ENCODE measurements at regions not wholly inside any gene's neighbourhood (a gene's known extent, or its start where the extent isn't known, plus 50 kb on each side); places are given as distances from the start of the nearest gene placed in this dataset.
"Not testable (repeated sequence)": the region's sequence is repeated elsewhere in the genome, so short reads cannot be mapped to it uniquely, and the experiment has no call there.

DNA sequence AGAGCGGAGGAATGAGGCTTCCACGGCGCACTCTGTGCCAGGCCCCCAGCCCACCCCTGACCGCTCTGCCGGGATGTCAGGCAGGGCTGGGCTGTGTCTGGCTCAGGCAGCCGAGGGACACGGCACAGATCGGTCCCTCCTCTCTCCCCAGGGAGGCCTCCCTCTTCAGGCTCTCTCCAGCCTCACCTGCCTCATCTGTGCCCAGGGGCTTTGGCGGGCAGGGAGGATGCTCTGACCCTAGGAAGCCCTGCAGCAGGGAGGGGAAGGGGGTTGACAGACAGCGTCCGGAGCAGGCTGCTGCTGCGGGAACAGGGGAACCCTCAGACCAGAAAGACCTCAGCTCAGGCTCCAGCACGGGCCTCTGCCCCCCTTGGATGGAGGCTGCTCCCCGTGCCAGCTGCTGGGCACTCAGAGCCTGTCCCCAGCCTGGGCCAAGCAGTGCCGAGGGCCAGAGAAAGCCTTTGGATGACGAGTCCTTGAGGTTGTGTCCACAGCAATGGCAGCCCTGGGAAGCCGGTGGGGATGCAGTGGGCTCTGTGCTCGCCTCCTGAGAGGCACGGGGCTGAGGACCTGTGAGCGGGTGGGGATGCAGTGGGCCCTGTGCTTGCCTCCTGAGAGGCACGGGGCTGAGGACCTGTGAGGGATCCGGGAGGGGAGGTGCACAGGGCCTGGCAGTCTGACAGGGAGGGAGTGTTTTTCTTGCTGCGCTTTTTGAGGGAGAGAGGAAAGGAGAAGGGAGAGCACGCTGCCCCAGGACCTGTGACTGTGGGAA lies 66.9 kb downstream of the FOXL3 start:
- DNase-seq, result no peak

DNA sequence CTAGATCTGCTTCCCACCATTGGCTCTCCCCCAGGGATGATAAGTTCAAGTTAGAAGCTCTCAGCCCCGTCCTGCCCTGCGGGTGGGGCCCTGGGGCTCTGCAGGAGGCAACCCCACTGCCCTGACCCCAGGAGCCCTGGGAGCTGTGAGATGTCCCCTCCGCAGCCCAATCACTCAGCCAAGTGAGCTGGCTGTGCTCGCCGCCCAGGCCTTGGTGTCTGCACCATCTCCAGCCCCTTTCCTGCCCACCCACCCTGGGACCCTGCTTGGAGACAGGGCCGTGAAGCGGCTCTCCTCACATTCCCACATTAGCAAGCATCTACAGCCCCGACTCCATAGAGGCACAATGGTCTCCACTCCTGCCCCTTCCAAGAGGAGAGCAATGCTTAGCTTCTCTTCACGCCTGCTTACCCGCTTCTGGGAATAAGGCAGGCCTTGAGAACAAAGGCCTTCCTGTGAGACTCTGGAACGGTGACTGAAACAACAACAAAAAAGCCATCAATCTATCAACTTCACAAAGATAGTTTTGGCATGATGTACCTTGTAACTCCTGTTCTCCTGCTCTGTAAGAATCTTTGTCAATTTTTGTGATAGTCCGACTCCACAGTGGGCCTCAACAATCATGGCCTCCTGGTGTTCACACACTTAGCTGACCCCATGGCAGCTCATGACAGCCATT lies 67.7 kb downstream of the FOXL3 start:
- DNase-seq, result no peak

DNA sequence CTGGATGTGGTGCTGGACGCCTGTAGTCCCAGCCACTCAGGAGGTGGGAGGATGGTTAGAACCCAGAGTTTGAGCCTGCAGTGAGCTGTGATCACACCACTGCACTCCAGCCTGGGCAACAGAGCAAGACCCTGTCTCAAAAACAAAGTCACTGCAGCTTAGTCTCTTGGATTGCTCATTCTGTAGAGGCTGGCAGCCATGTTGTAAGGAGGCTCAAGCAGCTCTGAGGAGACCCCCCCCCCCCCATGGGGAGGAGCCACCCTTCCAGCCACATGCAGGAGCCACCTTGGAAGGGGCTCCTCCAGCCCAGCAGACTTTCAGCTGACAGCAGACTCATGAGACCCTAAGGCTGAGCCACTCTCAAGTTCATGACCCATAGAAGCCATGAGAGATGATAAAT lies 68.4 kb downstream of the FOXL3 start:
- no peak for DNase-seq

DNA sequence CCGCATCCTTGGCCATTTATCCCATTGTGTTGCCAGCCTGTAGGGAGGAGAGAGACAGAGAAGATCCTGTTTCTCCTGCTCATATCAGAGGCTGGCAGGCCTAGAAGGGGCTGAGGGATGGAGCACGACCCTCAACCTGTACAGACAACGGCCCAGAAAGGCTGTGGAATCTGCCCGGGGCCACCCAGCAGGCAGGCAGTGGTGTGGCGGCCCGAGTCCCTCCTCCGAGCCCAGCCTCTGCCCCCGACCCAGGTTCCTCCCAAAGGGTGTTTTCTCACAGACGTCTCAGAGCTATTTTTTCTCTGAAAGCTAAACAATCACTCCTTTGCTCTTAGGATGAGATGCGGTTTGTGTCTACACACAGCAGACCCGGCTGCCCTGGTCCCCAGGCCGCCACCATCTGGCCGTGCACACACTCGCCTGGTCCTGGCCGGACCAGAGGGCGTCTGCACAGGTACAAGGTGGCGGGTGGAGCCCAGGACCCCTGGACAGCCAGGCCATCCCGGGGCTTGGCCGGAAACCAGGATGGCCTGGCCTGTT lies 69.3 kb downstream of the FOXL3 start:
- DNase-seq, result no peak

DNA sequence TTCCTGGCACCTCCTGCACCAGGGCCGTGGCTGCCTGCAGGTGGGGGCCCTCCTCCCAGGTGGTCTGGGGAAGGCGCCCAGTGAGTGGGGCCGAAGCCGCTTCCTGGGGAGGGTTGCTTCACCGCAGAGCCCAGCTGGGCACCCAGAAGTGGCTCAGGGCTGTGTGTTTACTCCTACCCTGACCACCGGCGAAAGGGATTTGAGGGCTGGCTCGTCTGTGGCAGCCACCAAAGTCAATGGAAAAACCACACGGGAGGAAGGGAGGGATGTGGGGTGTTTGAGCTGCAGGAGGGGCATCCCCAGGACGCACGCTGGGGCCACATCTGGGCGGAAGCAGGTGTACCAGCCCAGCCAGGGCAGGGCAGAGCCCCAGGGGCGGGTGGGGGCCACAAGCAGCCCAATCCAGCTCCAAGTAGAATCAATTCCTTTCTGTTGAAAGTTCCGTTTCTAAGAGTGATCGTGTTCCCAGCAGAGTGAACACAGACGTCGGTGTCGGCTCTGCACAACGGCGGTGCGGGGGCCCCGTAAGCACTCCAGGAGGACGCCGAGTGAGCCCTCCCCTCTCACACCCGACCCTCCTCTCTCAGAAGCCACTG lies 69.9 kb downstream of the FOXL3 start:
- no peak for DNase-seq

DNA sequence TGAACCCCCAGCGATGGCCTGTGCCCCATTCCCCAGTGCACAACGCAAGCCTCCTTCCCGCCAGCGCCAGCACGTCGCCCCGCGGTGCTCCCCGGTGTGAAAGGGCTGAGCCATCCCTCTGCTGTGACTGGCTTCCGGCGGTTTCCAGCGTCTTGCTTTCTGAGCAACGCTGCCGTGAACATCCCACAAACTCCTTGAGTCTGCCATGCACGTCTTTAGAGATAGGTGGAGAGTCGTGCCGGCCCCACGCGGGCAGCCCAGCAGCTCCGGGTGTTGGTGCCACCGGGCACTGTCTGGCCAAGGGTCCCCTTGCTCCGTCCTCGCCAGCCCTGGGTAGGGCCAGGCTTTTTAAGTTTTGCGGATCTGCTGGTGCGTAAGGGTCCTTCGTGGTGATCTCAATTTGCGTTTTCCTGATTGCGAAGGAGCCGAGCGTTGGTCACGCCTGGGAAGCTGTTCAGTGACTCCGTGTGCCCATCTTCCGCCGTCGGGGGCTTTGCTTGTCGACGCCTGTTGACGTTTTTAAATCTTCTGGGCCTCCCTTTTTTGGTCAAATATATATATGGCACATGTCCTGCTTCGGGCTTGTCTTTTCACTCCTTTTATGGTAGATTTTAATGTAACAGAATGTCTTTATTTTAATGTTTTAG lies 70.6 kb downstream of the FOXL3 start:
- no peak for DNase-seq

DNA sequence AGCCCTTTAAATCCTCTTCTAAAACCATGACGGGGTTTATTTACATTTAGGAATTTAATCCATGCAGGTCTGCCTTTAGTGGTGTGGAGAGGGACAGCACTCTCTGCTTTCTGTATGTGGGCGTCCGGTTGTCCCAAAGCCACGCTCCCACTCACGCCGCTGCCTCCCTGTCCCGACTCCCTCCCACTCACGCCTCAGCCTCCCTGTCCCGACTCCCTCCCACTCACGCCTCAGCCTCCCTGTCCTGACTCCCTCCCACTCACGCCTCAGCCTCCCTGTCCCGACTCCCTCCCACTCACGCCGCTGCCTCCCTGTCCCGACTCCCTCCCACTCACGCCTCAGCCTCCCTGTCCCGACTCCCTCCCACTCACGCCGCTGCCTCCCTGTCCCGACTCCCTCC lies 71.2 kb downstream of the FOXL3 start:
- DNase-seq, result not testable (repeated sequence)

DNA sequence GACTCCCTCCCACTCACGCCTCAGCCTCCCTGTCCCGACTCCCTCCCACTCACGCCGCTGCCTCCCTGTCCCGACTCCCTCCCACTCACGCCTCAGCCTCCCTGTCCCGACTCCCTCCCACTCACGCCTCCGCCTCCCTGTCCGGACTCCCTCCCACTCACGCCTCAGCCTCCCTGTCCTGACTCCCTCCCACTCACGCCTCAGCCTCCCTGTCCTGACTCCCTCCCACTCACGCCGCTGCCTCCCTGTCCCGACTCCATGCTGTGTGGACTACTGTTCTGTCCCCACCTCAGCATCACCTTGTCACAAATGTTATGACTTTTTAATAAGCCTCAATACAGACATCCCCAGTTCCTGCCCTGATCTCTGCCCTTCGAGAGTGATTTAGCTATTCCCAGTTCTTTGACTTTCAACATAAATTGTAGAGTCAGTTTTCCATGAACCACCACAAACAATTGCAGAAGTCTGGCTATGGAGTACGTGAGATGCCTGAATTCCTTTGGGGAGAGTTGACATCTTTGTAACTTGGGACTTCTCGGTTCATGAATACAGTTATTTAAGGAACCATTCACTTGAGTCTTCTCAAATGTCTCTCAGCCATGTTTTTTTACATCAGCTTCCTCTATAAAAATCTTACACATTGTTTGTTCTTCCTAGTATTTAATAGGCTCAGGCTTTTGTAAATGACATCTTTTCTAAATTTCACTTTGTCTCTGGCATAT lies 71.9 kb downstream of the FOXL3 start:
- no peak for DNase-seq

DNA sequence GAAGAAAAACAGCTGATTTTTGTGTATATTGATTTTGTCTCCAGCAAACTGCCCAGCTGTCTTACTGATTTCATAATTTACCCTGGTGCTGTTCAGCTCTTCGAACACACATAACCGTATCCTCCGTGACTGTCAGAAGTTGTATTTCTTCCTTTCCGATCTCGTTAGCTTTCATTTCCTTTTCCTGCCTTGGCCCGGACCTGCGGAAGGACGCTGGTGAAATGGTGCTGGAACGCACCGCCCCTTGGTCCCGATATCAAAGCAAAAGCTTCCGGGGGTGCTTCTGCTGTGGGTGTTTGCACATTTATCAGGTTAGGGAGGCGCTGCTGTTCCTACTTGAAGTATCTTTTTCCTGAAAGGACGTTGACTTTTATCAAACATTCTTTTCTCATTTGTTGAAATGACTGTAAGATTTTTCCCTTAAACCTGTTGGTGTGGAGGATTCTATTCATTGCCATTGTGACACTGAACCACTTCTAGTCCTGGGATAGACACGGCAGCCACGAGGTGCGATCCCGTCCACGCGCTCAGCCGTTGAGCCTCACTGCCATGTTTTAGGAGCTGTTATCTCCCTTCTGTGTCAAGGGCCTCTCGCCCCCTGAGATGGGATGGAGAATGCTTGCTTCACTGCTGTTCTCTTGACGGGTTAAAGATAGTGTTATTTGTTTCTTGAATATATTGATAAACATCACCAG lies 72.6 kb downstream of the FOXL3 start:
- DNase-seq, result peak; percentile 20

DNA sequence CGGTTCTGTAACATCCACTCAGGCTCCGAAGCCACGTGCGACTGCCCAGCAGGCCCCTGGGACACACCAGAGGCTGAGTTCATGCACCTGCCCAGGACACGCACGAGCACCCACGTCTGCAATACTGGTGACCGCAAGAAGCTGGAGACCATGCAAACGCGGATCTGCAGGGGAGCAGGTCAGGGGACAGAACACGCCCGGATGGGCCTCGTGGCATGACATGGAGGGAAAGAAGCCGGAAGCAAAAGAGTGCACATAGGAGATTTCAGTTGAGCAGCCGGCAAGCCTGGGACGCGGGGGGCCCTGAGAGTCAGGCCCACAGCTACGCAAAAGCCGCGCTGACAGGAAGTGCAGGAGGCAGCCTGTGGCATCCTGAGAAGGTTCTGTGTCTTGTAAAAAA lies 73.7 kb downstream of the FOXL3 start:
- no peak for DNase-seq

DNA sequence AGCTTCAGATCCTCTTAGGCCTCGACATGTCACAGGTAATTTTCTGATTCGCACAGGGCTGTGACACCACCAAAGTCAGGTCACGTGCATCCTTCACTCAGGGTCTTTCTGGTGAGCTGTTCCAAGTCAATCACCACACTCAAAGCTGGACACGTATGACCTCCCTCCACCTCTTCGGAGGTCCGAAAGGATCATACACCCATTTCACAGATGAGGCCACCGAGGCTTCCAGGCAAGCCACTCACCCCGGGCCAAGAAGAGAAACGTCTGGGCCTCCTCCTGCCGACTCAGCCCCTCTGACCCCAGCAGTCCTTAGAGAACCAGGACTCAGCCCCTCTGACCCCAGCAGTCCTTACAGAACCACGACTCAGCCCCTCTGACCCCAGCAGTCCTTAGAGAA lies 74.6 kb downstream of the FOXL3 start:
- DNase-seq, result no peak

DNA sequence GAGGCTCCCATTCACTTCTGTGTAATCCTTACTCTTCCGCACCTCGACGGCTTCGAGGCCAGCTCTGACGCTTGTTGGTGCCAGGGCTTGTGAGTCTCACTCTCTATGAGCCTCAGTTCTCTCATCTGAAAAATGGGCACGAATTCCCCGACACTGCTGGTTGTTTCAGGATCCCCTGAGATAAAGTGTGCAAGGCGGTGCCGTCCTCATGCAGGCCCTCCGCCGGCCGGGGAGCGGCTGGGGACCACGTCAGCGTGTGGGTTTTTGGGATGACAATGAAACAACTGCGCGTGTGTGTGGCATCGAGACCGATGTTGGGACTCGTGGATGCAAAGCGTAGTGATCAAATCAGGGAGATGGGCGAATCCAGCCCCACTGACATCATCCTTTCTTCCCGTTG lies 75.6 kb downstream of the FOXL3 start:
- no peak for DNase-seq

DNA sequence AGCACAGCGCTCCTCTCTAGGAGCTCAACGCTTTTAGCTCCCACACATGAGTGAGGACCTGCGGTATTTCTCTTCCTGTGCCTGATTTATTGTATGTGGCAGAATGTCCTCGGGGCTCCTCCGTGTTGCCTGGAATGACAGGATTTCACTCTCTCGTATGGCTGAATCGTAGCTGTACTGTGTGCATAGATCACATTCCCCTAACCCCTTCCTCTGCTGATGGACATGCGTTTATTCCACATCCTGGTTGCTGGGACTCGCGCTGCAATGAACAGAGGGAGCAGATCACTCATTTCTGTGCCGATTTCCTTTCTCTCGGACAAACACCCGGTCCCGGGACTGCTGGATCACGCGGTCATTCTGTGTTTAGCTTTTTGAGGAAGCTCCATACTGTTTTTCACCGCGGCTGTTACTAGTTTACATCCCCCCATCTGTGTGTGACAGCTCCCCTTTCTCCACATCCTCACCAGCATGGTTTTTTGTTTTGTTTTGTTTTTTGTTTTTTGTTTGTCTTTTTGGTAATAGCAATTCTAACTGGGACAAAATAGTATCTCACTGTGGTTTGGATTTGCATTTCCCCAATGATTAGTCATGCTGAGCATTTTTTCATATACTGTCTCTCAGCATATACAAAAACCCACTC lies 76.3 kb downstream of the FOXL3 start:
- DNase-seq, result no peak

DNA sequence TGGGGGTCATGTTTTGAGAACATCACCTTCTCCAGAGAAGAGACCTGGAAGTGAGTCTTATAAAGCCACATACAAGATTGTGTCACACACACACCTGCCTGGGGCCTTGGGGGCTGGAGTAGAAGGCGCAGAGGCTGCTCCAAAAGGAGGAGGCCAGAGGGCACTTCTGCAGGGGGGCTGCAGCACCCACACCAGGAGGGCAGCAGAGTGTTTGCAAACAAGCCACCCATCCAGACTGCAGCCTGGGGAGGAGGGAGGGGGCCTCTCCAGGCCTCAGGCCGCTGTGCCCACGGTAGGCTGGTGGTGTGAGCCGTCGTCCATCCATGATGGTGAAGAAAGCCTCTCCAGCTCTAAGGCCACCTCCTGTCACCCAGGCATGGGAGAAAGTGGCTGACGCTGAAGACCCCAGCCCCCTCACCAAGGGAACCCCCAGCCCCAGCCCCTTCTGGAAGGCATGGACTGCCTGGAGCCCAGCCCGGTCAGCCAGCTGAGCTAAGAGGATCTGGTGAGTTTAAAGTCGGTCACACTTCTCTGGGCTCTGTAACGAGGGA lies 77.5 kb downstream of the FOXL3 start:
- no peak for DNase-seq

DNA sequence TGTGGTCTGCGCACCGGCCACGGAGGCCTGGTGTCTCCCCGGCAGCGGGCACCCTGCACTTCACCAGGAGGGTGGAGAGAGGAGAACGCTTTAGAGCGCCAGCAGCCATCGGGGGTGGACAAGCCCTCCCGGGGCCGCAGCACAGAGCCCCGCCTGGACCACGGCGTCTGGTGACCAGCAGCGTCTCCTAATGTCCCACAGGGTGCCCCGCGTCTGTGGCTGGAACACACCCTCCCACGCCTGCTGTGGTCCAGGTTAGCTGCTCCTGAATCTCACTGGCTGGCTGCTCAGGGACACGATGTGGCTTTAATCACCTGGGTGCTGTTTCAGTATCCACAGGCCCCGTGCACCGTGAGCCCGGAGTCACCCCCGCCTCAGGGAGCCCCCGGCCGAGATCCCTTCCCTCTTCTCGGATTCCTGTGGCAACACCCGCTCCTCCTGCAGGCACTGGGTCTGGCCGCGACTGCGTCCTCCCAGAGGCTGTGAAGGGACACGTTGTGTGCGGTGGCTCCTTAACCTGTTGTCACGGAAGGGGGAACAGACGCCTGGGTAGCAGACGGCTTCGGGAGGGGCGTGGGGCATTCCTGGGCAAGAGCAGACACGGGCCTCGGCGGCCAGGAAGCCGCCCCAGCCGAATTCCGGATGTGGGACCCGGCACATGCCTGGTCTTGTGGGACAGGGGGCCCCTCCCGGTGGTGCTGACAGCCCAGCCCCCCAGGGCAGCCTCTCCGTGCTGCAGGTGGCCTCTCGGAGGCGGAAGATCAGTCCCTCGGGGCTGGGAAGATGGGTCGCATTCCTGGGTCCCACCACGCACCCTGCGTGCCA lies 78.9 kb downstream of the FOXL3 start:
- no peak for DNase-seq

DNA sequence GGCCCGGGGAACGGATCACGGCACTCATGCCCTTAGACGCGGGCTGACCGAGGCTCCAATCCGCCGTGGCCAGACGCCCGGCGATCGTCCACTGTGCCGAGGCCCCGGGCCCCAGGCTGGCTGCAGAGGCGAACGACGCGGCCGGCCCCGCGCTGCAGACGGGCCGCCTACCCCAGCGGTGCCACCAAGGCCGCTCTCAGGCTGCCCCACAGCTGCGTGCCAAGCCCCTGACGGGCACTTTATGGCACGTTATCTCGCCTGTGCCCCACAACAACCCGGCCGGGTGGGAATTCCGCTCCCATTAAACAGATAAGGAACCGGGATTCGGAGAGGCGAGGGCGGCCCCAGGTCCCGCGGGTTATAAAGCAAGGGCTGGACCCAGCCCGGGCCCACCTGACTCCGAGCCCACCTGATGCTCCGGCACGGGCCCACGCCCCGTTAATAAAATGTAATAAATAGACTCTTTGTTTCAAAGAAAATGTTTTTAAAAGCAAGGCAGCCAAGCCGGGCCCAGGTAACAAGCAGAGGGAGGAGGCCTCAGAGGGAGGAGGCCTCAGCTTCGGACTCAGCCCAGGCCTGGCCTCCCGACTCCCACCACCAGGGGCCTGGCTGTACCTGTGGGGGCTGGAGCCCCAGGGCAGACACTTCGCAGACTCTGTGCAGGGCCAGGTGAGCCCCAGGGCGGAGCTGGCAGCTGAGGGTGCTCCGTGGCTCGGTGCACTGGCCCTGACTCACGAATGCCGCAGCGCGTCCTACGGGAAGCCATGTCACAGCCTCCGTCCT lies 79.7 kb downstream of the FOXL3 start:
- no peak for DNase-seq

DNA sequence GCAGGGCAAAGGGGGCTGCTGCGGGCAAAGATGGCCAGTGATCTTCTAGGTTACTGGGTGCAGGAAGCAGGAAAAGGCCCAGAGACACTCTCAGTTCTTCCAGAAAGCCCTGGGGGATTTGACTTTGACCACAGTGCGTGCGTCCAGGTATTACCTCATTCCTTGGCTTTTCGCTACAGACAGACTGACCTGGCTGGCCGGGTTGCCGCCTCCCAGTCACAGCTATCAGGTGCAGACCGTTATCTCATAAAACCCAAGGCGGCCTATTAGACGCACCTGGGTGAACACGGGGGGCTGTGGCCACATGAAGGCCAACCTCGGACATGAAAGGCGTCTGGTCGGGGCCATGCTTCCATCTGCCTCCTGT lies 80.3 kb downstream of the FOXL3 start:
- no peak for DNase-seq

DNA sequence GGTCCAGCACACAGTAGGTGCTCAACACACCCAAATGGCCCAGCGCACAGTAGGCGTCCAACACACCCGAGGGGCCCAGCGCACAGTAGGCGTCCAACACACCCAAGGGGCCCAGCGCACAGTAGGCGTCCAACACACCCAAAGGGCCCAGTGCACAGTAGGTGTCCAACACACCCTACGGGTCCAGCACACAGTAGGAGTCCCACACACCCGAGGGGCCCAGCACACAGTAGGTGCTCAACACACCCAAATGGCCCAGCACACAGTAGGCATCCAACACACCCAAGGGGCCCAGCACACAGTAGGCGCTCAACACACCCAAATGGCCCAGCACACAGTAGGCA lies 80.8 kb downstream of the FOXL3 start:
- DNase-seq, result no peak

DNA sequence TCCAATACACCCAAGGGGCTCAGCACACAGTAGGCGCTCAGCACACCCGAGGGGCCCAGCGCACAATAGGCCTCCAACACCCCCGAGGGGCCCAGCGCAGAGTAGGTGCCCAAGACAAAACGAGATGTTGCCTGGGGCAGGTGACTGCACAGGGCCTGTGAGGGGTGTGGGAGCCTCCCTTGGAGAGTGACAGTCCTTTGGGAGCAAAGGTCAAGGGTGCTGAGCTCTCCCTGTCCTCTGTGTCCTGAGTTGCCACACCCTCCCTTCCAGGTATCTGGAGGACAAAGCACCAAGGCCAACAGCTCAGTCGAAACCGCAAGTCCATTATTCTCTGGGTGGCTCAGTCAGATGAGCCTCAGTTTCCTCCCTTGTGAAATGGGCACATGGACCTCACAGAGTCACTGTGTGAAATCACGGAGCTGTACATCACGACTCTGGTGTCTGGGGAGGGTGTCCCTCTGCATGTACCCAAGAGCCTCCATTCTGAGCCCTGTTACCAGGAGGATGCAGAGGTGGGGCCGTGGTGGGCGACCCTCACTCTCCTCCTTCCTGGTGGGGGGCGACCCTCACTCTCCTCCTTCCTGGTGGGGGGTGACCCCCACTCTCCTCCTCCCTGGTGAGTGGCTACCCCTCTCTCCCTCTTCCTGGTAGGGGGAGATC lies 81.3 kb downstream of the FOXL3 start:
- no peak for DNase-seq
